H1 (cell line): ENCODE measurements at regions not wholly inside any gene's neighbourhood (a gene's known extent, or its start where the extent isn't known, plus 50 kb on each side); places are given as distances from the start of the nearest gene placed in this dataset.

Source experiments
- CEBPB ChIP-seq: IDR thresholded peaks from 2 replicates; pipeline ENCODE4 v1.6.1; 2012; ENCODE audit warnings: low read depth, low read length
- CHD2 ChIP-seq: IDR thresholded peaks from 2 replicates; pipeline ENCODE4 v1.6.1; 2012; ENCODE audit warnings: low read length, improper control_type of control experiment
- JUND ChIP-seq: IDR thresholded peaks from 2 replicates; pipeline ENCODE4 v1.6.1; 2011; ENCODE audit warnings: mild to moderate bottlenecking, improper control_type of control experiment, low read length
- KDM5A ChIP-seq: fragments of 200-600 bp; IDR thresholded peaks from 2 replicates; pipeline ENCODE4 v1.7.1; 2012; ENCODE audit warnings: mild to moderate bottlenecking, low read length, inconsistent platforms, mixed read lengths
- PHF8 ChIP-seq: fragments of 200-600 bp; sonication (generic); conservative IDR thresholded peaks from 2 replicates; pipeline ENCODE4 v1.7.1; 2012; ENCODE audit warnings: low read depth, mild to moderate bottlenecking, inconsistent platforms, low read length, moderate library complexity
- TAF7 ChIP-seq: optimal IDR thresholded peaks from 2 replicates; pipeline ENCODE3; 2011; ENCODE audit warnings: low read depth, mild to moderate bottlenecking, inconsistent platforms, low read length, moderate library complexity, borderline replicate concordance
- TF ChIP-seq, protein P1 (sequence below): fragments of 300-600 bp; sonication (generic); IDR thresholded peaks from 2 replicates; pipeline ENCODE4 v1.7.1; 2012; ENCODE audit warnings: low read length, moderate library complexity, mild to moderate bottlenecking, inconsistent platforms; ENCODE audit not compliant: insufficient replicate concordance
- TF ChIP-seq, protein P2 (sequence below): IDR thresholded peaks from 2 replicates; pipeline ENCODE4 v1.6.1; 2012; ENCODE audit warnings: inconsistent platforms

DNA sequence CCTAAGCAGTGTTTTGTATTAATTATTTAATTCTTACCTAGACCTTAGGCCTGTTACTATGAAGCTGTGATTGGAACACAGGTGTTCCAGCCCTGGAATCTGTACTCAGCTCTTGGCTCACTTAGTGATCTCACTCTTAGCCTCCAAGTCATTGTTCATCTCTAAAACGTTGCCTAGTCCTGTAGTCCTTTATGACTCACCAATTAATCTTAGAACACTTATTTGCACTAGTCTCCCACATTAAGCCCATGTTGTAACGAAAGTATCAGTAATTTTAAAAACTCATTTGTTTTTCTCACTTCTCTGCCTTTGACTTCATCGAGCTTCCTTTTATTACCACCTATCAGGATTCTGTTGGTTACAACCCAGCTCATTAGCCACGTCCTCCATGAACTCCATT lies 1224.7 kb upstream of the TENM3 start (continued):
- TF ChIP-seq, protein P1, sequence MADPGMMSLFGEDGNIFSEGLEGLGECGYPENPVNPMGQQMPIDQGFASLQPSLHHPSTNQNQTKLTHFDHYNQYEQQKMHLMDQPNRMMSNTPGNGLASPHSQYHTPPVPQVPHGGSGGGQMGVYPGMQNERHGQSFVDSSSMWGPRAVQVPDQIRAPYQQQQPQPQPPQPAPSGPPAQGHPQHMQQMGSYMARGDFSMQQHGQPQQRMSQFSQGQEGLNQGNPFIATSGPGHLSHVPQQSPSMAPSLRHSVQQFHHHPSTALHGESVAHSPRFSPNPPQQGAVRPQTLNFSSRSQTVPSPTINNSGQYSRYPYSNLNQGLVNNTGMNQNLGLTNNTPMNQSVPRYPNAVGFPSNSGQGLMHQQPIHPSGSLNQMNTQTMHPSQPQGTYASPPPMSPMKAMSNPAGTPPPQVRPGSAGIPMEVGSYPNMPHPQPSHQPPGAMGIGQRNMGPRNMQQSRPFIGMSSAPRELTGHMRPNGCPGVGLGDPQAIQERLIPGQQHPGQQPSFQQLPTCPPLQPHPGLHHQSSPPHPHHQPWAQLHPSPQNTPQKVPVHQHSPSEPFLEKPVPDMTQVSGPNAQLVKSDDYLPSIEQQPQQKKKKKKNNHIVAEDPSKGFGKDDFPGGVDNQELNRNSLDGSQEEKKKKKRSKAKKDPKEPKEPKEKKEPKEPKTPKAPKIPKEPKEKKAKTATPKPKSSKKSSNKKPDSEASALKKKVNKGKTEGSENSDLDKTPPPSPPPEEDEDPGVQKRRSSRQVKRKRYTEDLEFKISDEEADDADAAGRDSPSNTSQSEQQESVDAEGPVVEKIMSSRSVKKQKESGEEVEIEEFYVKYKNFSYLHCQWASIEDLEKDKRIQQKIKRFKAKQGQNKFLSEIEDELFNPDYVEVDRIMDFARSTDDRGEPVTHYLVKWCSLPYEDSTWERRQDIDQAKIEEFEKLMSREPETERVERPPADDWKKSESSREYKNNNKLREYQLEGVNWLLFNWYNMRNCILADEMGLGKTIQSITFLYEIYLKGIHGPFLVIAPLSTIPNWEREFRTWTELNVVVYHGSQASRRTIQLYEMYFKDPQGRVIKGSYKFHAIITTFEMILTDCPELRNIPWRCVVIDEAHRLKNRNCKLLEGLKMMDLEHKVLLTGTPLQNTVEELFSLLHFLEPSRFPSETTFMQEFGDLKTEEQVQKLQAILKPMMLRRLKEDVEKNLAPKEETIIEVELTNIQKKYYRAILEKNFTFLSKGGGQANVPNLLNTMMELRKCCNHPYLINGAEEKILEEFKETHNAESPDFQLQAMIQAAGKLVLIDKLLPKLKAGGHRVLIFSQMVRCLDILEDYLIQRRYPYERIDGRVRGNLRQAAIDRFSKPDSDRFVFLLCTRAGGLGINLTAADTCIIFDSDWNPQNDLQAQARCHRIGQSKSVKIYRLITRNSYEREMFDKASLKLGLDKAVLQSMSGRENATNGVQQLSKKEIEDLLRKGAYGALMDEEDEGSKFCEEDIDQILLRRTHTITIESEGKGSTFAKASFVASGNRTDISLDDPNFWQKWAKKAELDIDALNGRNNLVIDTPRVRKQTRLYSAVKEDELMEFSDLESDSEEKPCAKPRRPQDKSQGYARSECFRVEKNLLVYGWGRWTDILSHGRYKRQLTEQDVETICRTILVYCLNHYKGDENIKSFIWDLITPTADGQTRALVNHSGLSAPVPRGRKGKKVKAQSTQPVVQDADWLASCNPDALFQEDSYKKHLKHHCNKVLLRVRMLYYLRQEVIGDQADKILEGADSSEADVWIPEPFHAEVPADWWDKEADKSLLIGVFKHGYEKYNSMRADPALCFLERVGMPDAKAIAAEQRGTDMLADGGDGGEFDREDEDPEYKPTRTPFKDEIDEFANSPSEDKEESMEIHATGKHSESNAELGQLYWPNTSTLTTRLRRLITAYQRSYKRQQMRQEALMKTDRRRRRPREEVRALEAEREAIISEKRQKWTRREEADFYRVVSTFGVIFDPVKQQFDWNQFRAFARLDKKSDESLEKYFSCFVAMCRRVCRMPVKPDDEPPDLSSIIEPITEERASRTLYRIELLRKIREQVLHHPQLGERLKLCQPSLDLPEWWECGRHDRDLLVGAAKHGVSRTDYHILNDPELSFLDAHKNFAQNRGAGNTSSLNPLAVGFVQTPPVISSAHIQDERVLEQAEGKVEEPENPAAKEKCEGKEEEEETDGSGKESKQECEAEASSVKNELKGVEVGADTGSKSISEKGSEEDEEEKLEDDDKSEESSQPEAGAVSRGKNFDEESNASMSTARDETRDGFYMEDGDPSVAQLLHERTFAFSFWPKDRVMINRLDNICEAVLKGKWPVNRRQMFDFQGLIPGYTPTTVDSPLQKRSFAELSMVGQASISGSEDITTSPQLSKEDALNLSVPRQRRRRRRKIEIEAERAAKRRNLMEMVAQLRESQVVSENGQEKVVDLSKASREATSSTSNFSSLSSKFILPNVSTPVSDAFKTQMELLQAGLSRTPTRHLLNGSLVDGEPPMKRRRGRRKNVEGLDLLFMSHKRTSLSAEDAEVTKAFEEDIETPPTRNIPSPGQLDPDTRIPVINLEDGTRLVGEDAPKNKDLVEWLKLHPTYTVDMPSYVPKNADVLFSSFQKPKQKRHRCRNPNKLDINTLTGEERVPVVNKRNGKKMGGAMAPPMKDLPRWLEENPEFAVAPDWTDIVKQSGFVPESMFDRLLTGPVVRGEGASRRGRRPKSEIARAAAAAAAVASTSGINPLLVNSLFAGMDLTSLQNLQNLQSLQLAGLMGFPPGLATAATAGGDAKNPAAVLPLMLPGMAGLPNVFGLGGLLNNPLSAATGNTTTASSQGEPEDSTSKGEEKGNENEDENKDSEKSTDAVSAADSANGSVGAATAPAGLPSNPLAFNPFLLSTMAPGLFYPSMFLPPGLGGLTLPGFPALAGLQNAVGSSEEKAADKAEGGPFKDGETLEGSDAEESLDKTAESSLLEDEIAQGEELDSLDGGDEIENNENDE = no peak
- no peak for TF ChIP-seq TAF7
- TF ChIP-seq CHD2 = no peak
- TF ChIP-seq PHF8 = no peak
- TF ChIP-seq CEBPB = no peak
- TF ChIP-seq KDM5A = no peak
- TF ChIP-seq, protein P2, sequence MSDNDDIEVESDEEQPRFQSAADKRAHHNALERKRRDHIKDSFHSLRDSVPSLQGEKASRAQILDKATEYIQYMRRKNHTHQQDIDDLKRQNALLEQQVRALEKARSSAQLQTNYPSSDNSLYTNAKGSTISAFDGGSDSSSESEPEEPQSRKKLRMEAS = no peak
- TF ChIP-seq JUND = no peak
